RPMI7951 (cell line): ENCODE measurements at regions not wholly inside any gene's neighbourhood (a gene's known extent, or its start where the extent isn't known, plus 50 kb on each side); places are given as distances from the start of the nearest gene placed in this dataset.

Experiments used
- DNase-seq: peaks from one replicate; pipeline ENCODE4 v3.0.0-alpha.2; 2012; ENCODE audit warnings: low read depth

DNA sequence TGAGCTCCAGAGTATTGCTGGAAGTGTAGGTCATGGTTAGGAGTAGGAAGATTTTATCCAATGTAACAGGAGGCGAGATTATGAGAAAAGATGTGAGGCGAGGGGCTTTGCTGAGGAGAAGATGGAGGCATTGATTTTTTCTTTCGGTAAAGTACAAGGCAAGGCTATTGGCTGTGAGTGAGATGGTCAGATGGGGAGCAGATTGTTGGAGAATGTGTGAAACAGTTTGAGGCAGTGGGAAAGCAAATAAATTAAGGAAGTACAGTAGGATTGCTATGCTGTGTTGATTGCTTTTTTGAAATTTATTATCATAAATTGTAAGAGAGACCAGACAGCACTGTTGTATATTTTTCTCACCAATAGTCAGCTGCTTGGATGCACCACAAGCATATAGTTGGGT, 173.3 kb downstream of the KCNE4 start:
- DNase-seq, result no peak

DNA sequence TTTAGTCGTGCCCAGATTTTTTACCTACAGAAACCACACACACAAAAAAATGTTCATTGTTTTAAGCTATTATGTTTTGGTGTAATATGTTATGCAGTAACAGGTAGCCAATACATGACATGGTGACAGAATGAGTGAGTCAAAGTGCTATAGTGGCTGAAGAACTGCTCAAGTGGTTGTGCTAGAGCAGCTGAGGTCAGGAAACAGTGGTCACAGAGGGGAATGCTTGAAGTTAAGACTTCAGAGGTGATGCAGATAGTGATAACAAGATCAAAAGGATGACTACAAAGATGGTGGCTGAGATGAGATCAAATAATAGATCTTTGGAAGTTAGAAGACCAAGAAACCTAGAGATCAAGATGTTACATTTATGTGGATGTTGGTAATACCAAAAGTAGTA, 174.3 kb downstream of the KCNE4 start:
- DNase-seq, result no peak

DNA sequence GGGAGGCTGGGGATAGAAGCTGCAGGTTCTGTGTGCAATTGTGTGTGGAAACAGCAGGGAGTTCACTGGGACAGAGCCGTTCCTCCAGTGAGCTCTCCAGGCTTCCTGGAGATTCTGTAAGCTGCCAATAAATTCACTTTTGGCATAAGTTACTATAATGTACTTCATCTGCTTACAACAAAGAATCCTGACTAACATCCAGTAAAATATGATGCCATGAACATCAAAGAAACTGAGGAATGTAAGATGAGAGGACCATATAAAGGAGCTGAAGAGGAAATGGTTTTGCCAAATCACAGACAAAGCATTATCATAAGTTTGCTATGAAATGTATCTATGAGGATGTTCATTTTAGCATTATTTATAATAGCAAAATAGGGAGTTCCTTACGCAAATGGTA, 175.3 kb downstream of the KCNE4 start:
- no peak for DNase-seq

DNA sequence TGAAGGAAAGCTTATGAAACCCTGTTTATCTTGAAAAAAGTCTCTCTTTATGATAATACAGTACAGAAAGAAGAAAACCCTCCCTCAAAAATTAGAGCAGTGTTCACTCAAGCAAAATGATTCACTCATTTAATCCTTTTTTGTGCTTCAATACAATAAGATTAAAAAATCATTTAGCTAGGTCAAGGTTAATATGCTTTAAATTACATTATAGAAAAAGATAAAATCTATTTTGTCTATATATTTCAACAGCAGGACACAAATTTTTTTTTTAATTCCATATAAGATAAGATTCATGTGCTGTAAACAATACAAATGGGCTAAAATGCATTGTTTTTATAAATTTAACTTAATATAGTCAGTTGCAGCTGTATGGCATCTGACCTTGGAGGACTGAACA, 176.9 kb downstream of the KCNE4 start:
- no peak for DNase-seq

DNA sequence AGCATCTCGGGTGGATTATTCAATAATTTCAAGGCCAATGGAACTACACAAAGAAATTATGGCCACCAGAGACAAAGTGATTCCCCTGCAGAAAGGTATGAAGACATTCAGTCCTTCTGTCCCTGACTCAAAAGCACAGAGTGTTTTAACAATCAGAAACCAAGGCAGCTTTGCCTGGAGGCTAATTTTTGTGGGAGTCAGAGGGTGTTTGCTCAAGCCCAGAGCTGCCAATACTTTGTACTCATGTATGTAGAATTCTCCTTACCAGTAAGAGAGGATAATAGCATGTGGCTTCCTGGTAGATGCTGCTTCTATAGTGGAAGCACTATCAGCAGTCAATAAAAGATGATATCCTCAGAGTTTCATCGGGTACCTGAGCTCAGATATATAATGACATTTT, 178.4 kb downstream of the KCNE4 start:
- peak; percentile 46 for DNase-seq

DNA sequence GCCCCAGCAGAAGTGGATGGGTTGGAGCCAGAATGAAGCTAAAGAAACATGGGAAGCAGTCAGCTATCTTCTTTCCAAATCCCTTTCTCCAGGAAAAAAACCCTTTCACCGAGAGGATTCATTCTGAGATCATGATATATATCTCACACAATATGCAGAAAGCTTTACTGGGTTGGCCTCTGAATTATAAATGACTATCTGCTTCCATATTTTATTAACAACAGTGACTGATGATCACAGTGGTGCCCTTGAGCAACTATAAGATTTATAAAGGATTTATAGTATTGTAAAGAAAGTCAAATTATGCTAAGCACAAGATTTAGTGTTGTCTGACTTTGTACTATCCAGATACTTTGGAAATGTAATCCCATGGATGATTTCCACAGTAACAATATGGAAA, 180.3 kb downstream of the KCNE4 start:
- DNase-seq, result no peak

DNA sequence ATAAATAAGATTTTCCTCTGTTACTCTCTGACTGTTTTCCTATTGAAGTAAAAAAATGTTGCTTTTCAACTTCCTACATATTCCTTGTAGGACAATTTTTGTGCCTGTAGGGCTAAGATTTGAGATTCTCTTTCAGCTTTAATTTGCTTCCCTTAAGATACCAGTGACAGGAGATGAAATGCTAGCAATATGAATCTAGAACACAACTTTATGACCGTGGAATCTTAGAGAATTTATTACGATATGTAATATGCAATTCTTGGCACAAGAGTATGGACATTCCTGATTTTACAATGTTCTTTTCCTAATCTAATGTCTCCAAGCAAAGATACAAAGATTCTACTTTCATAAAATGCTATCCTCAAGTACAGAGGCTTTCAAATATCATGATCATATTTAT, 180.9 kb downstream of the KCNE4 start:
- no peak for DNase-seq

DNA sequence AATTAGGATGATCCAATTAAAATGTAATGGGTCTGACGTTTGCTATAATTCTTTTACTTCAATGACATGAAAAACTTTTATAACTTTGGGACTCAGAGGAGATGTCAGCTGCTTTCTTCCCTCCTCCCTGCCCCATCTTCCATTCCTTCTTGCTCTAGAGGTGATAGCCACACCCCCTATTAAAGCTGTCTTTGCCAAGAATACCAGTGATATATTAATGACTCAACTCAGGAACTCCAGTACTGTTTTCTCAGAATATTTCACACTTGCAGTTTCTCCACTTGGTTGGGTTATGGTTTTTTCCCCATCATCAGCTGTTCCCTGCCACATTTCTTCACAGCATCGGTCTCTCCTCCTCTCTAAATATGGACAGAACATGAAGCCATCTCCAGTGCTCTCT, 184.0 kb downstream of the KCNE4 start:
- no peak for DNase-seq

DNA sequence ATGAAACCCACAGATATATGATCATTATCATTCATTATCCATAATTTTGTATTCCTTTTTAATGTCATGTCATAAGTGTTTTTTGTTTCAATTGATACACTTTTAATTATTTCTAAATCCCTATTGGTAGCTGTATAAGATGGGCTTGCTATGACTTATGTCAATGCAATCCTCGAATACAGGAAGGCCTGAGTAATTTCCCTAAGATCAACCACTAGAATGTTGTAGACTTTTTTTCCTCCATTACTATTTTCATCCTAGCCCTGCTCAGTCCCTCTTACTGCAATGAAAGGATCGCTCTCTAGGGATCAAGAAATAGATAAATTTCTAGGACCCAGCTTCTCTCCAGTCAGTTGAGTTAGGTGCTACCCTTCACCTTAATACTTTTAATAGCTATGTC, 186.3 kb downstream of the KCNE4 start:
- no peak for DNase-seq

DNA sequence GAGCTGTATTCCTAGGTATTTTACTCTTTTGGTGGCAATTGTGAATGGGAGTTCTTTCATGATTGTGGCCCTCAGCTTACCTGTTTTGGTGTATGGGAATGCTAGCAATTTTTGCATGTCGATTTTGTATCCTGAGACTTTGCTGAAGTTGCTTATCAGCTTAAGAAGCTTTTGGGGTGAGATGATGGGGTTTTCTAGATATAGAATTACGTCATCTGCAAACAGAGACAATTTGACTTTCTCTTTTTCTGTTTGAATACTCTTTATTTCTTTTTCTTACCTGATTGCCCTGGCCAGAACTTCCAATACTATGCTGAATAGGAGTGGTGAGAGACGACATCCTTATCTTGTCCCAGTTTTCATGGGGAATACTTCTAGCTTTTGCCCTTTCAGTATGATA, 191.2 kb downstream of the KCNE4 start:
- DNase-seq, result no peak

DNA sequence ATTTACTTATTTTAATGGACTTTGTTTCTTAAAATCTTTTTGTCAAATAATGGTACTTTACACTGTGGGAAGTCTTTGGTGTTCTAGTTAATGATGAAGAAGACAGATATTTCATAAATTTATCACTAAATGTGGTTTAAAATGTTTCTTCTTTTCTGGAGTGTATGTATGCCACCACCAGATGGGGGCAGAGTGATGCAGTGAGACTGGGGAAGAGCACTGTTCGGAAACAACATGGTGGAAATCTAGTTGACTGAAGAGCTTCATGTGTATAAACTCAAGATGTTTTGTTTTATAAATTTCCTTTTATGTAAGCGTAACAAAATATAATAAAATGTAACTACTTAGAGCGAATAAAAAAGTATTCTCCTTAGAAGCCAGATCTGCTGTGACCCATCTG, 195.1 kb downstream of the KCNE4 start:
- peak; percentile 68 for DNase-seq

DNA sequence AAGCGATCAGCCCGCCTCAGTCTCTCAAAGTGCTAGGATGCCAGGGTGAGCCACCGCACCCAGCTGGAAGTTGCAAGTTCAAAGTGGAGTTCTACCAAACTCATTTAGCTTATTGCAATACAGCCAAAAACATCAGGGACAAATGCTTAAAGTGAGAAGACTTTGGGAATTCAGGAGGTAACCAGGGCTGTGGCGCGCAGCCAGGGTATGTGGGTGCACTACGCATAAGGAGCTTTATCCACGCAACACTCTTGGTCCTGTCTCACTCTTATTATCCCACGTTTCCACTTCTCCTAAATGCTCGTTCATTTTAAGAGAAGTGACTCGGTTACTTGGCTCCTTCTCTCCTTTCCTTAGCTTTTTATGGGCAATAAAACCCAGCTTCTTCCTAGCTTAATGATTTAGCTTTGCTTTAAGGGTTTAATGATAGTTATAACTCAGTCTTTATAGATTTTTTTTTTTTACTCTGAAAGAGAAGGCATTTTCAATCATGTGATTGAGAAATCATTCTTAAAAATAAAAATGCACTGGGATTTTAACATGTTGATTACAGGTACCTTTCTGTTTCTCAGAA, 199.8 kb downstream of the KCNE4 start:
- no peak for DNase-seq

DNA sequence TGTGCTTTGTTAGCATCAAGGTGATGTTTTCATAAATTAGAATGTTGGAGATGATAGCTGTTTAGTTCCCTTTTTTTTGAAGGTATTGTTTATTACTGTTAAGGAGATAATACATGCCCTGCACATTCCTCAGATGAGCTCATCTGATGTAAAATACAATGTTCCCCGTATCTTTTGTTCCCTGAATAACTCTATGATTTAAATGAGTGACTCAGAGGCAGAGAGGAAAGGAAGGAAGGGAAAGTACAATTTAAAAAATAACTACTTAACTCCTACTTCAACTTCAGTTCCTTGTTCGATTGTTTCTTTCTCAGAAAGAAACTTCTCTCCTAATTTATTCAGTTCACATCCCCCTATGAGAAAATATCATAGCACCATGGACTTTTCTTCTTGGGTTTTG, 208.7 kb downstream of the KCNE4 start:
- peak; percentile 39 for DNase-seq

DNA sequence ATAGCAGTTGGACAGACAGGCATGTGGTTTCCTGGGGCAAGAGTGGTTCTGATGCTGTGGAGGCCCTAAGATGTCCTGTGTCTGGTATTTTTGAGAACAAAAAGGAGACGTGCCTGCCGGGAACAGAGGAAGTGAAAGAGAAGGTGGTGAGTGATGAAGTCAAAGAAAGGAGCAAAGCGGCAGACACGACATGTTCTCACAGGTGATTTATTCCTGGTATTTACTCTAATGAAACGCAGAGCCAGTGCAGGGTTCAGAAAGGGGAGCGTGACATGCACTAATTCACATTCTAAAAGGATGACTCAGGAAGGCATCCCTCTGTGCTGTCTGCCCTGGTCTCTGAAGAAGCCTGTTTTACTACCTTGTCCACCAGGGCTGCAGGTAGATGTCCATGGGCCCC, 211.0 kb downstream of the KCNE4 start:
- peak; percentile 18 for DNase-seq

DNA sequence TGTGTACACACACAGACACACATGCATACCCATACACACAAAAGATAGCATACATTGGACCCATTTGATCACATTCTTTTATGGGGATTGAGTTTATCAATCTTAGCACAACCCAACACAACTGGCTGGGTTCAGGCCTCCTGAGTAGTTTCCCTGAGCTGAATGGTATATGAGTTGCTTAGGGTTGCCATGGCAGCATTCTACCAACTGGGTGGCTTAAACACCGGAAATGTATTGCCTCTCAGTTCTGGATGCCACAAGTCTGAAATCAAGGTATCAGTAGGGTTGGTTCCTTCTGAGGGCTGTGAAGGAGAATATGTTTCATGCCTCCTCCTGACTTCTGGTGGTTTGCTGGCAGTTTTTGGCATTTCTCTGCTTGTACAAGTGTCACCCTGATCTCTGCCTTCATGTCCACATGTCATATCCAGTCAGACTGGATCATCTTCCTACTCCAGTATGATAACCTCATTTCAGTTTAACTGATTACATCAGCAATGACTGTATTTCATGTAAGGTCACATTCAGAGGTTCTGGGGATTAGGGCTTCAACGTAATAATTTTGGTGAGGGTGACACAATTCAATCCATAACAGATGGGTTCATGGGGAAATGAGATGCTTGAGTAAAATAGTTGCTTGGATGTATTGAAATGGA, 212.7 kb downstream of the KCNE4 start:
- DNase-seq, result peak; percentile 11

DNA sequence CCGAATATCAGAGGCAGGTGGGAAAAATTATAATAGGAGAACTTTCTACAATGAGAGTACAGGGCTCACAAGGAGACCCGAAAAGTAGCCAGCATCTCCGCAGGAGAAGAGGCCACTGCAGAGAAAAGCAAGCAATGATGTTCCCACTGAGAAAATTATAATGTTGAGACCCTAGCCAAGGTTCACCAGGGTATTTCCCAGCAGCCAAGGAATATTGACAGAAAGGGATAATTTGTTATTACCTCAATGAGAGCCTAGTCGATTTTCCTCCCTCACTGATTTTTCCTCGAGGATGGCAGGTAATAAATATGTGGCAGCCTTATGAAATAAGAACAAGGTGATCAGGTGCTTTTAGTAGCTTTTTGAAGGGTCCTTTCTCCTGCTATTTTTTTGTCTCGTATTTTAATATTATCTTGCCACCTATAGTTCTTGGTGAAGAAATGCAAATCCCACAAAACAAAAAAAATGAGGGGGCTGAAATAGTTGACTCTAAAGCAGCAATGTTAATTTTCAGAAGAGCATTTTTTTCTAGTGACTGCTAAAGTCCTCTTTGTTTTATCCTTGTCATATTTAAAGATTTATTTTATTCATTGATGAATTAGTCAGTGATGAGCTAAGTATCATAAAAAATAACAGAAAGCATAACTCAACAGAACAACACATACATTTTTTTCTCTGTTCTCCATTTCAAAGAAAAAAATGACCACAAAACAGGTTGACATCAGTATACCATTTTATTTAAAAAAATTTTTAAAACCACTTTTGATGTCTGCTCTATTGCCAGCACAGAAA, 215.4 kb downstream of the KCNE4 start:
- DNase-seq, result no peak

DNA sequence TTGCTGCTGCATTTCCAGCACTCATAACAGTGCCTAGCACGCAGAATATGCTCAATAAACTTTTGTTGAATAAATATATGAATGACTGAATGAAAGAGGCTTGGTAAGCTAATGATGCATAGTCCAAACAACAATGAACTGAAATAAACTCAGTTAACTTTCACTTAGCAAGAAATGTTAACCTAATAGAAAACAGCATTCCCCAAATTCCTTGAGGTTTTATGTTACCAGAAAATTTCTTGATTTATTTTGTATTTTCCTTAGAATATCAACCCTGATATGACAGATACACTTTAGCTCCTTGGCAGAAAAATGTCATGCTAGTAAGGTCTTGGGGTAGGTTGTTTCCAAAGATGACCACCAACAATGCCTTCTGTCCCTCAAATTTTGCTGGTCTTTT, 217.4 kb downstream of the KCNE4 start:
- DNase-seq, result no peak

DNA sequence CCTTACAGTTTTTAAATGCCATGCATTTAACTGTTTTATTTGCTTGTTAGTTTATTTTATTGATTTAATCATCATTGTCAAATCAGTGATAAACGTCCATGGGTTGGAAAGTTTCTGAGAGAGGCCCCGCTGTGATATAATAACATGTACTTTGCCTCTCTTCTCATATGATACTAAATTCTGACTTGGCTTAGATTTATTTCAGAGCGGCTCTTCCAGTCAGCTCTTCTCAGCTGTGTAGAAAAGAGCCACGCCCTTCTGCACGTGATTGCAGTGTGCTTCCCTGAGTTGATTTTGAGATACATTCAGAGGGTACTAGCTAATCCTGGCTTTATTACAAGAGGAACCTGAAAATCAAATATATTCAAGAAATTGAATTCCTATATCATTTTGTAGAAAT, 218.6 kb downstream of the KCNE4 start:
- DNase-seq, result no peak

DNA sequence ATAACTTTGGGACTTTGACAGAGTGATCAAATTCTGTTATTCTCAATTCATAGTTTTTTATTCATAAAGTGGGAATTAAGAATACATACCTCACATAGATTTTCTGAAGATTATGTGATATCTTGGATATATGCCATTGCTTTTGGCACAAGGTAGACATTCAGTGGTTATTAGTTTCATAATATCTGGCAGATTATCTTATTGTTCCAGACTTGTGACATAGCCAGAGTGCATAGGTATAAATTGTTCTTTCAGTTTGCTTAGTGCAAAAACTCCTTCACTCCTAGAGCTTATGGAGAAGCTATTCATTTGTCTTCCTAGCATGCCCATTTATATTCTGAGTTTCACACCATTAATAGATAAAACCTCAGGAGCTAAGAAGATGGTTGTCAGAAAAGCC, 222.0 kb downstream of the KCNE4 start:
- DNase-seq, result no peak

DNA sequence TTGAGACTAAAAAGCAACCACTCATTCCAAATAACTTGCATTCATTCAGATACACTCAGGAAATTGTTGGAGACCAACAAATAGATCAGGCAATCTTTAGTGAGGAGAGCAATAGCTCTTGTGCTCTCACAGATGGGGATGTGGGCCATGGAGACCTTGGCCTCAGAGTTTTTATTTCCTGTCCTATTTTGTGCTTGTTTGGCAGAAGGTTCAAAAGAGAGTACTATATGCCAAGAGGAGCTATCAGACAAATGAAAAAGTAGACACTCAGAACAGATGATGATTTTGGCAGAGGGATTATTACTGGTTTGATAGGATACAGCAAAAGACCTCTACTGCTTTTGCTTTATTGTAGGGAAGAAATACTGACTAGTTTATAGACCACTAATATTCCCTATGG, 230.2 kb downstream of the KCNE4 start:
- DNase-seq, result no peak

DNA sequence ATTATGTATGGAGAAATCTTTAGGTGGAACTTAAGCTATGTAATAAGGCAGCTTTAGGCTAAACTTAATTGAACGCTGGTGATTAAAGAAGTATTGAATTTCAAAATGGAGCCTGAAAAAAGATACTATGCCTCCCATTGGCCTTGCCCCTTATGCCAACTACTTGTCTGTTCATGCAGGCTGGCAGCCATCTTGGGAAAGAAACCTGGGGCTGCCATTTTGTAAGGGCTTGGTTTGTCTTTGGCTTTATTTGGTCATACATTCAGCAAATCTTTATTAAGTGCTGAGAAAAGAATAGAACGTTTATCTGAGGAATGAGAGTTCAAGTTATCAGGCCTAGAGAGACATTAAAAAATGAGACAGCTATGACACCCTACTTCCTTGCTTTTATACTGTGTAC, 231.3 kb downstream of the KCNE4 start:
- DNase-seq, result no peak

DNA sequence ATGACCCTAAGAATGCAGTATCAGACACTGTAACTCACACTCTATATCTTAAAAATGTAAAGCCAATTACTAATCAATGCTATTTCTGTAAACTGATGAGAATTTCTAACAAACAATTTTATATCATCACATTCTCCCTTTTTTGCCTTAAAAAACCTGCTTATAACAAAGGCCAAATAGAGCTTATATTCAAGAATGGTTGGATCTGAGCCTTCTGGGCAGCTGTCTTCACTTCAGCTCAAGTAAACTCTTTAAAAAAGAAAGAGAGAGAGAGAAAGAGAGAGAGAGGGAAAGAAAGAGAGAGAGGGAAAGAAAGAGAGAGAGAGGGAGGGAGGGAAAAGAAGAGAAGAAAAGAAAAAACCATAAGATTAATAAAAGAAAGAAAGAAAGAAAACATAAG, 231.8 kb downstream of the KCNE4 start:
- DNase-seq, result no peak
